DND-41 (cell line): ENCODE measurements at regions not wholly inside any gene's neighbourhood (a gene's known extent, or its start where the extent isn't known, plus 50 kb on each side); places are given as distances from the start of the nearest gene placed in this dataset.

Source experiments
- ATAC-seq: fragments of 200-7000 bp; cut with Tn5 transposase; 3 replicates; pipeline ENCODE4 v1.9.1; 2021; ENCODE audit warnings: low read depth; ENCODE audit not compliant: insufficient read depth
- DNase-seq: peaks from one replicate; pipeline ENCODE4 v3.0.0-alpha.2; 2020
- H2AFZ ChIP-seq: 2 replicates; pipeline ENCODE4 v1.6.0; 2012; ENCODE audit warnings: low read depth, low read length
- H3K27ac ChIP-seq: 2 replicates; pipeline ENCODE4 v1.5.1; 2012; ENCODE audit warnings: low read length, inconsistent platforms
- H3K27me3 ChIP-seq: fragments of 200-600 bp; sonication (generic); 2 replicates; pipeline ENCODE4 v1.6.0; 2012; ENCODE audit warnings: low read length, mild to moderate bottlenecking, inconsistent platforms; ENCODE audit not compliant: insufficient read depth, poor library complexity
- H3K36me3 ChIP-seq: 2 replicates; pipeline ENCODE4 v1.5.1; 2012; ENCODE audit warnings: low read length, inconsistent platforms; ENCODE audit not compliant: insufficient read depth
- H3K4me1 ChIP-seq: 2 replicates; pipeline ENCODE4 v1.5.1; 2012; ENCODE audit warnings: mild to moderate bottlenecking, low read length; ENCODE audit not compliant: insufficient read depth
- H3K4me2 ChIP-seq: 2 replicates; pipeline ENCODE4 v1.6.0; 2012; ENCODE audit warnings: mild to moderate bottlenecking, moderate library complexity, low read length, inconsistent platforms; ENCODE audit not compliant: insufficient read depth
- H3K4me3 ChIP-seq, 2 experiments: fragments of 200-600 bp in 1 of 2; shearing (Covaris generic) in 1 of 2; 2 replicates each; pipeline ENCODE4 v1.5.1; 2012 to 2016; ENCODE audit warnings: inconsistent platforms in 2 of 2, low read length in 2 of 2, mild to moderate bottlenecking in 2 of 2, low read depth in 1 of 2, moderate library complexity in 1 of 2
- H3K79me2 ChIP-seq: 2 replicates; pipeline ENCODE4 v1.6.0; 2012; ENCODE audit warnings: low read length, inconsistent platforms; ENCODE audit not compliant: insufficient read depth
- H3K9ac ChIP-seq: 2 replicates; pipeline ENCODE4 v1.6.0; 2012; ENCODE audit warnings: low read depth, mild to moderate bottlenecking, inconsistent platforms, low read length, moderate library complexity
- H3K9me3 ChIP-seq: 2 replicates; pipeline ENCODE4 v1.5.1; 2012; ENCODE audit warnings: low read length, moderate library complexity, mild to moderate bottlenecking, inconsistent platforms; ENCODE audit not compliant: insufficient read depth, severe bottlenecking
- H4K20me1 ChIP-seq: 2 replicates; pipeline ENCODE4 v1.6.0; 2012; ENCODE audit warnings: low read length; ENCODE audit not compliant: insufficient read depth
- CTCF ChIP-seq: IDR thresholded peaks from 2 replicates; pipeline ENCODE4 v1.5.1; 2012; ENCODE audit warnings: borderline replicate concordance, low read length, moderate library complexity, mild to moderate bottlenecking; ENCODE audit not compliant: poor library complexity, severe bottlenecking; ENCODE audit errors: extremely low read depth
- EZH2 ChIP-seq: IDR thresholded peaks from 3 replicates; pipeline ENCODE4 v1.6.1; 2012; ENCODE audit warnings: borderline replicate concordance, low read depth, mild to moderate bottlenecking, moderate library complexity, low read length, inconsistent platforms; ENCODE audit not compliant: severe bottlenecking

- H3K4me1 ChIP-seq, result no peaks in the 10 kb centered on the region
- no peak overlapping the region for H3K4me3 ChIP-seq
- H4K20me1 ChIP-seq, result no peaks in the 10 kb centered on the region
- TF ChIP-seq CTCF, result no peak
- TF ChIP-seq EZH2, result no peak
- DNase-seq (no peak), ATAC-seq (no peak)
- no peaks in the 10 kb centered on the region for H3K36me3 ChIP-seq
- no peak overlapping the region for H2AFZ ChIP-seq
- H3K9ac ChIP-seq, result no peak overlapping the region
- no peak overlapping the region for H3K4me2 ChIP-seq
- peaks cover 4% of the 10 kb centered on the region for H3K27me3 ChIP-seq
- H3K79me2 ChIP-seq, result no peaks in the 10 kb centered on the region
- H3K27ac ChIP-seq, result no peak overlapping the region
- no peaks in the 10 kb centered on the region for H3K9me3 ChIP-seq
Observed at GRCh38 chr16:49194537-49195236, 87.0 kb downstream of the CBLN1 start.

- Histone ChIP-seq H4K20me1 (no peaks in the 10 kb centered on the region), H3K27me3 (peaks cover 4% of the 10 kb centered on the region), H3K36me3 (no peaks in the 10 kb centered on the region), H3K27ac (no peak overlapping the region), H3K9me3 (no peaks in the 10 kb centered on the region), H2AFZ (no peak overlapping the region), H3K4me1 (no peaks in the 10 kb centered on the region), H3K4me3 (no peak overlapping the region), H3K4me2 (no peak overlapping the region), H3K79me2 (no peaks in the 10 kb centered on the region), H3K9ac (no peak overlapping the region)
- DNase-seq, result no peak
- ATAC-seq, result no peak
- TF ChIP-seq CTCF, result no peak
- TF ChIP-seq EZH2, result no peak
Observed at GRCh38 chr16:49193596-49193995, 88.0 kb downstream of the CBLN1 start.

- Histone ChIP-seq H4K20me1 (no peaks in the 10 kb centered on the region), H3K4me2 (no peak overlapping the region), H3K36me3 (no peaks in the 10 kb centered on the region), H3K4me1 (no peaks in the 10 kb centered on the region), H3K4me3 (no peak overlapping the region), H3K9me3 (no peaks in the 10 kb centered on the region), H2AFZ (no peak overlapping the region), H3K9ac (no peak overlapping the region), H3K27me3 (peaks cover 4% of the 10 kb centered on the region), H3K79me2 (no peaks in the 10 kb centered on the region), H3K27ac (no peak overlapping the region)
- ATAC-seq (no peak), DNase-seq (no peak)
- TF ChIP-seq CTCF (no peak), EZH2 (no peak)
Observed at GRCh38 chr16:49189286-49189685, 92.4 kb downstream of the CBLN1 start.
